ENCODE measurements at regions not wholly inside any gene's neighbourhood (a gene's known extent, or its start where the extent isn't known, plus 50 kb on each side); places are given as distances from the start of the nearest gene placed in this dataset.

DNA sequence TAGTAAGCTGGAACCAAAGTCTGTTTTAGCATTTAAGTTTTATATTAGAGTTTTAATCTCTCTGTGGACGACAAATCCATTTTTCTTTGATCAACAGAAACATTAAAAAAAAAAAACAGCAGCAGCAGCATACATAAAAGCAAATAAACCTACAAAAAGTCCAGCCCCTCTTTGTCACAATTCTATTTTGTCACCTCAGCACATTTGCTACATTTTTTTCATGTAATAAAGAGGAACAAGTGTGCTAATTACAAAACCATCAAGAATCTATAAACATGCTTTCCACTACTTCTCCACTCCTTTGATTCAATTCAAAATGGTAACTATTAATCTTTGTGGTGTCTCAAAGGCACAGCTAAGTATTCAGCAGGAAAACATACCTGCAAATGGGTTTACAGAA, 259.8 kb upstream of the GNAI1 start:
- no peaks in the 10 kb centered on the region for H4K20me1 ChIP-seq (ENCODE audit: low read length)
- H3K36me3 ChIP-seq (ENCODE audit: low read depth, low read length) = no peaks in the 10 kb centered on the region
- TF ChIP-seq EZH2 (IDR thresholded peaks at IDR 0.05; ENCODE audit: low read length, unreplicated experiment) = no peak
- TF ChIP-seq, protein P1, sequence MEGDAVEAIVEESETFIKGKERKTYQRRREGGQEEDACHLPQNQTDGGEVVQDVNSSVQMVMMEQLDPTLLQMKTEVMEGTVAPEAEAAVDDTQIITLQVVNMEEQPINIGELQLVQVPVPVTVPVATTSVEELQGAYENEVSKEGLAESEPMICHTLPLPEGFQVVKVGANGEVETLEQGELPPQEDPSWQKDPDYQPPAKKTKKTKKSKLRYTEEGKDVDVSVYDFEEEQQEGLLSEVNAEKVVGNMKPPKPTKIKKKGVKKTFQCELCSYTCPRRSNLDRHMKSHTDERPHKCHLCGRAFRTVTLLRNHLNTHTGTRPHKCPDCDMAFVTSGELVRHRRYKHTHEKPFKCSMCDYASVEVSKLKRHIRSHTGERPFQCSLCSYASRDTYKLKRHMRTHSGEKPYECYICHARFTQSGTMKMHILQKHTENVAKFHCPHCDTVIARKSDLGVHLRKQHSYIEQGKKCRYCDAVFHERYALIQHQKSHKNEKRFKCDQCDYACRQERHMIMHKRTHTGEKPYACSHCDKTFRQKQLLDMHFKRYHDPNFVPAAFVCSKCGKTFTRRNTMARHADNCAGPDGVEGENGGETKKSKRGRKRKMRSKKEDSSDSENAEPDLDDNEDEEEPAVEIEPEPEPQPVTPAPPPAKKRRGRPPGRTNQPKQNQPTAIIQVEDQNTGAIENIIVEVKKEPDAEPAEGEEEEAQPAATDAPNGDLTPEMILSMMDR (conservative IDR thresholded peaks at IDR 0.05; ENCODE audit: low read depth, low read length) = no peak
- no peak for TF ChIP-seq EZH2phosphoT487 (IDR thresholded peaks at IDR 0.05; ENCODE audit: borderline replicate concordance, low read length)
- POLR2A ChIA-PET (ENCODE audit: unreplicated experiment) = no interaction called here
- DNase-seq = no peak
- no TSS peak for BruUV-seq (replicated peaks)
- CTCF ChIA-PET = no interaction called here
- no peaks in the 10 kb centered on the region for H3K79me2 ChIP-seq (ENCODE audit: low read length)
- H3K9me2 ChIP-seq (replicated peaks; ENCODE audit: low read length) = no peaks in the 10 kb centered on the region
- H3F3A ChIP-seq (ENCODE audit: low read length, unreplicated experiment) = no peaks in the 10 kb centered on the region
- no peaks in the 10 kb centered on the region for H3K9me3 ChIP-seq (ENCODE audit: low read length)
- H3K9ac ChIP-seq (ENCODE audit: low read length) = no peak overlapping the region
- intact Hi-C loops (cut with micrococcal nuclease) = loop anchor here (5.0 kb wide), 1 partner anchor 143 kb away; no protein-coding TSS in a partner anchor
- H3K4me2 ChIP-seq (ENCODE audit: low read length) = no peak overlapping the region
- no peak overlapping the region for H3K27ac ChIP-seq (ENCODE audit: low read length)
- H3K27me3 ChIP-seq (ENCODE audit: low read length) = no peaks in the 10 kb centered on the region
- peaks cover 6% of the 10 kb centered on the region; the same call in 1 of the 2 replicates for H3K4me1 ChIP-seq (ENCODE audit: insufficient read depth, low read length)
- ATAC-seq = no peak
- no peak overlapping the region for H2AFZ ChIP-seq (ENCODE audit: low read length)
- no peak overlapping the region for H3K4me3 ChIP-seq (ENCODE audit: low read length)

DNA sequence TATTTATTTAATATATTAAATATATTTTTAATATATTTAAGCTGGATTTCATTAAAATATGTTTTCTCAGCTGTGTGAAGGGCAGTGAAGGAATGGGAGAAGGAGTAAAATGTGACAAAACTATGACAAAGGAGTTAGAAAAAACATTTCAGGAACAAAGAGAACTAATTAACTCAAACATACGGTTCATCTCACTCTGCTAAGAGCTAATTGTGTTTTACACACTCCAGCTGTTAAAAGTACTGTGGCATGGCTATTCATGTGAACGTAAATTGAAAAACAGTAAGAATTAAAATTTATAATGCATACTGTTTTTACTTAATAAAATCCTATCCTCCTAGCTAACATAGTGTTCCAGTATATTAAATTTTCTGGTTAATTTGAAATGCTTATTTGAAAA, 262.5 kb upstream of the GNAI1 start:
- H3K4me2 ChIP-seq (ENCODE audit: low read length) = no peak overlapping the region
- no peaks in the 10 kb centered on the region for H3K79me2 ChIP-seq (ENCODE audit: low read length)
- H3K9me2 ChIP-seq (replicated peaks; ENCODE audit: low read length) = no peaks in the 10 kb centered on the region
- intact Hi-C loops (cut with micrococcal nuclease) = no loop called here
- no peak overlapping the region for H3K9ac ChIP-seq (ENCODE audit: low read length)
- ATAC-seq (no peak), DNase-seq (no peak)
- H3K9me3 ChIP-seq (ENCODE audit: low read length) = no peaks in the 10 kb centered on the region
- H4K20me1 ChIP-seq (ENCODE audit: low read length) = no peaks in the 10 kb centered on the region
- no TSS peak for BruUV-seq (replicated peaks)
- ChIA-PET POLR2A (ENCODE audit: unreplicated experiment) (no interaction called here), CTCF (no interaction called here)
- H3K4me3 ChIP-seq (ENCODE audit: low read length) = no peak overlapping the region
- H3K27ac ChIP-seq (ENCODE audit: low read length) = no peak overlapping the region
- peaks cover 6% of the 10 kb centered on the region; the same call in 1 of the 2 replicates for H3K4me1 ChIP-seq (ENCODE audit: insufficient read depth, low read length)
- TF ChIP-seq EZH2 (IDR thresholded peaks at IDR 0.05; ENCODE audit: low read length, unreplicated experiment) = no peak
- TF ChIP-seq, protein P1 (conservative IDR thresholded peaks at IDR 0.05; ENCODE audit: low read depth, low read length) = no peak
- no peak for TF ChIP-seq EZH2phosphoT487 (IDR thresholded peaks at IDR 0.05; ENCODE audit: borderline replicate concordance, low read length)
- H3K27me3 ChIP-seq (ENCODE audit: low read length) = no peaks in the 10 kb centered on the region
- H3F3A ChIP-seq (ENCODE audit: low read length, unreplicated experiment) = no peaks in the 10 kb centered on the region
- H2AFZ ChIP-seq (ENCODE audit: low read length) = no peak overlapping the region
- no peaks in the 10 kb centered on the region for H3K36me3 ChIP-seq (ENCODE audit: low read depth, low read length)

DNA sequence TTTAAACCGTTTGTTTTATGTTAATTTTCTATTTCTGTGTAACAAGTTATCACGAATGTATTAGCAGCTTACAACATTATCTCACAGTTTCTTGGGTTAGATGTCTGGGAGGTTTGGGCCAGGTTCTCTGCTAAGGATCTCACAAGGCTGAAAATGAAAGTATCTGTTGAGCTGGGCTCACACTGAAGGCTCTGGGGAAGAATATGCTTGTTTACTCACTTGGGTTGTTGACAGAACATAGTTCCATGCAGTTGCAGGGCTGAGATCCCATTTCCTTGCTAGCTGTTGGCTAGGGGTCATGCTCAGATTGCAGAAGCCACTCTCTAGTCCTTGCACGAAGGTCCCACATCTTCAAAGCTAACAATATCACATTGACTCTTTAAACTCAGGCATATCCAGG, 266.6 kb upstream of the GNAI1 start:
- Histone ChIP-seq H3K27me3 (ENCODE audit: low read length) (no peaks in the 10 kb centered on the region), H3K9me2 (replicated peaks; ENCODE audit: low read length) (no peaks in the 10 kb centered on the region), H3K27ac (ENCODE audit: low read length) (no peak overlapping the region), H4K20me1 (ENCODE audit: low read length) (no peaks in the 10 kb centered on the region), H3K4me1 (ENCODE audit: insufficient read depth, low read length) (no peaks in the 10 kb centered on the region), H2AFZ (ENCODE audit: low read length) (no peak overlapping the region), H3K9ac (ENCODE audit: low read length) (no peak overlapping the region), H3K79me2 (ENCODE audit: low read length) (no peaks in the 10 kb centered on the region), H3K36me3 (ENCODE audit: low read depth, low read length) (no peaks in the 10 kb centered on the region), H3K9me3 (ENCODE audit: low read length) (no peaks in the 10 kb centered on the region), H3F3A (ENCODE audit: low read length, unreplicated experiment) (no peaks in the 10 kb centered on the region), H3K4me3 (ENCODE audit: low read length) (no peak overlapping the region), H3K4me2 (ENCODE audit: low read length) (no peak overlapping the region)
- ChIA-PET CTCF (no interaction called here), POLR2A (ENCODE audit: unreplicated experiment) (interaction anchor here (0.6 kb wide), 1 partner anchor 16 kb away, joined by 5 read pairs; no protein-coding TSS in a partner anchor)
- intact Hi-C loops (cut with micrococcal nuclease) = no loop called here
- DNase-seq (no peak), ATAC-seq (no peak)
- no TSS peak for BruUV-seq (replicated peaks)
- no peak for TF ChIP-seq EZH2phosphoT487 (IDR thresholded peaks at IDR 0.05; ENCODE audit: borderline replicate concordance, low read length)
- TF ChIP-seq EZH2 (IDR thresholded peaks at IDR 0.05; ENCODE audit: low read length, unreplicated experiment) = no peak
- TF ChIP-seq, protein P1 (conservative IDR thresholded peaks at IDR 0.05; ENCODE audit: low read depth, low read length) = no peak

All from PC-3 (cell line).